ENCODE measurements at regions not wholly inside any gene's neighbourhood (a gene's known extent, or its start where the extent isn't known, plus 50 kb on each side); places are given as distances from the start of the nearest gene placed in this dataset.

DNA sequence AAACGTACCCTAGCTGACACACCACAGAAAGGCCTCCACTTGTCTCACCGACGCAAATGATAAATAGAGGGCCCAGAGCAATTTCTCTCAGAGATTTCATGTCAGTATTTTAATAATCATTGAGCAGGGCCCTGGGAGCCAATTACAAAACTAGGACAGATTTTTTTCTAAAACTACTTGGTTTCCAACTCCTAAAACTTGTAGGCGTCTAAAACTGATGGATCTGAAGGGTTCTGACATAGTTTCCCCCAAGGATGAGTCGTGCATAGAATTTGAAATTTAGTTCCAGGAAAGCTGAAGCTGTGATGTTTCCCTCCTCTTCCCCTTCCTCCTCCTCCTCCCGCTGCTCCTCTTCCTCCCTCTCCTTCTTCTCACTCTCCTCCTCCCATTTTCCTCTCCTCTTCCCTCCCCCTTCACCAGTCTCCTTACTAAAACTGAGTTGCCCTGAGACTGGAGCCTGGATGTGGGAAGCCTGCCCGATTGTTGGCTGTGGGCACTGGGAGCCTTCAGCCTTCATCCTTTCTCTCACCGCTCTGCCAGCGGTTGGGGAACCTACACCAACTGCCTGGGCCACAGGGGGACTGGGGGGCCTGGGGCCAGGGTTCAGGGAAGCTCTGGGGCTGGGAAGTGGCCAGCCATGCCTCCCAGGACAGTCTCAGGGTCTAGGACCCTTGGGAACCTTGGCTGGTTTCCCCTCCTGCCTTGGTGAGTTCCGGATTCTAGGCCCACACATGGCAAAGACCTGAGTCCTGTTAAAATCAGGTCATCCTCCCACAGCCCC is 73.9 kb upstream of the SLC6A11 start:
- TF ChIP-seq TEAD4 (IDR thresholded peaks at IDR 0.05) (no peak), CEBPB (IDR thresholded peaks at IDR 0.05) (no peak)

GRCh38 chr3:10743366-10744097 is 72.5 kb upstream of the SLC6A11 start:
- no peak for TF ChIP-seq TCF12 (IDR thresholded peaks at IDR 0.05; ENCODE audit: low read depth)
- TF ChIP-seq, protein P1, sequence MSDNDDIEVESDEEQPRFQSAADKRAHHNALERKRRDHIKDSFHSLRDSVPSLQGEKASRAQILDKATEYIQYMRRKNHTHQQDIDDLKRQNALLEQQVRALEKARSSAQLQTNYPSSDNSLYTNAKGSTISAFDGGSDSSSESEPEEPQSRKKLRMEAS (IDR thresholded peaks at IDR 0.05), result no peak
- no peak for TF ChIP-seq REST (IDR thresholded peaks at IDR 0.05; ENCODE audit: low read depth)
- TF ChIP-seq ZBTB7A (IDR thresholded peaks at IDR 0.05; ENCODE audit: low read depth), result no peak
- TF ChIP-seq FOXM1 (IDR thresholded peaks at IDR 0.05; ENCODE audit: borderline replicate concordance, low read depth), result no peak
- TF ChIP-seq EGR1 (IDR thresholded peaks at IDR 0.05), result no peak
- TF ChIP-seq CREB1 (IDR thresholded peaks at IDR 0.05; ENCODE audit: low read depth), result no peak
- no peak for TF ChIP-seq EP300 (IDR thresholded peaks at IDR 0.05; ENCODE audit: borderline replicate concordance)
- TF ChIP-seq TAF1 (IDR thresholded peaks at IDR 0.05; ENCODE audit: low read depth), result no peak
- no peak for TF ChIP-seq CEBPB (IDR thresholded peaks at IDR 0.05)
- TF ChIP-seq YY1 (IDR thresholded peaks at IDR 0.05; ENCODE audit: low read depth), result no peak
- TF ChIP-seq NFIC (IDR thresholded peaks at IDR 0.05), result no peak
- no peak for TF ChIP-seq TEAD4 (IDR thresholded peaks at IDR 0.05)
- no peak for TF ChIP-seq RAD21 (IDR thresholded peaks at IDR 0.05; ENCODE audit: low read depth)
- no peak for TF ChIP-seq USF1 (IDR thresholded peaks at IDR 0.05)

GRCh38 chr3:10744098-10744465 is 71.9 kb upstream of the SLC6A11 start:
- TF ChIP-seq YY1 (IDR thresholded peaks at IDR 0.05; ENCODE audit: low read depth), result no peak
- peak; percentile 43 for TF ChIP-seq RAD21 (IDR thresholded peaks at IDR 0.05; ENCODE audit: low read depth)

GRCh38 chr3:10745392-10745791 is 70.6 kb upstream of the SLC6A11 start:
- TF ChIP-seq TEAD4 (IDR thresholded peaks at IDR 0.05) (no peak), TAF1 (IDR thresholded peaks at IDR 0.05; ENCODE audit: low read depth) (no peak), RAD21 (IDR thresholded peaks at IDR 0.05; ENCODE audit: low read depth) (no peak), NFIC (IDR thresholded peaks at IDR 0.05) (no peak), CEBPB (IDR thresholded peaks at IDR 0.05) (no peak), EGR1 (IDR thresholded peaks at IDR 0.05) (no peak), YY1 (IDR thresholded peaks at IDR 0.05; ENCODE audit: low read depth) (no peak), ZBTB7A (IDR thresholded peaks at IDR 0.05; ENCODE audit: low read depth) (no peak)

GRCh38 chr3:10746001-10746400 is 70.0 kb upstream of the SLC6A11 start:
- TF ChIP-seq TEAD4 (IDR thresholded peaks at IDR 0.05) (no peak), ZBTB7A (IDR thresholded peaks at IDR 0.05; ENCODE audit: low read depth) (no peak), EGR1 (IDR thresholded peaks at IDR 0.05) (no peak), CREB1 (IDR thresholded peaks at IDR 0.05; ENCODE audit: low read depth) (no peak), REST (IDR thresholded peaks at IDR 0.05; ENCODE audit: low read depth) (no peak), TCF12 (IDR thresholded peaks at IDR 0.05; ENCODE audit: low read depth) (no peak), RAD21 (IDR thresholded peaks at IDR 0.05; ENCODE audit: low read depth) (no peak), TAF1 (IDR thresholded peaks at IDR 0.05; ENCODE audit: low read depth) (no peak), FOXM1 (IDR thresholded peaks at IDR 0.05; ENCODE audit: borderline replicate concordance, low read depth) (no peak), EP300 (IDR thresholded peaks at IDR 0.05; ENCODE audit: borderline replicate concordance) (no peak), USF1 (IDR thresholded peaks at IDR 0.05) (no peak), CEBPB (IDR thresholded peaks at IDR 0.05) (no peak), YY1 (IDR thresholded peaks at IDR 0.05; ENCODE audit: low read depth) (no peak), NFIC (IDR thresholded peaks at IDR 0.05) (no peak)
- TF ChIP-seq, protein P1 (IDR thresholded peaks at IDR 0.05), result no peak

DNA sequence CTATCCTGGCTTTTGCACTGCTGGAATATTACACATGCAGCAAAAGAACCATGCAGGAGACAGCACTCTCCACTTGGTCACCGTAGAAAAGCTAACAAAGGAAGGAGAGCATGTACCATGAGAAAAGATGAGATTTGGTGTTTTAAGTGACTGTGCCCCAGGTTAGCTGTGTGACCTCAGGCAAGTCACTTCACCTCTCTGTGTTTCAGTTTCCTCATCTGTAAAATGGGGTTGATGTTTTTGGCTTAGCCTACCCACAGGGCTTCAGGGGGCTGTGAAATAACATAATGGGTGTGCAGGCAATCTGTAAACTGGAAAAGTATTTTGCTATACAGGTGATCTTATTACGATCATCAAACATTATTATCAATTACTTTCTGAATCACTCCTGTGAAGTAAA is 69.3 kb upstream of the SLC6A11 start:
- TF ChIP-seq, protein P1 (IDR thresholded peaks at IDR 0.05), result no peak
